ENCODE measurements at regions not wholly inside any gene's neighbourhood (a gene's known extent, or its start where the extent isn't known, plus 50 kb on each side); places are given as distances from the start of the nearest gene placed in this dataset.

DNA sequence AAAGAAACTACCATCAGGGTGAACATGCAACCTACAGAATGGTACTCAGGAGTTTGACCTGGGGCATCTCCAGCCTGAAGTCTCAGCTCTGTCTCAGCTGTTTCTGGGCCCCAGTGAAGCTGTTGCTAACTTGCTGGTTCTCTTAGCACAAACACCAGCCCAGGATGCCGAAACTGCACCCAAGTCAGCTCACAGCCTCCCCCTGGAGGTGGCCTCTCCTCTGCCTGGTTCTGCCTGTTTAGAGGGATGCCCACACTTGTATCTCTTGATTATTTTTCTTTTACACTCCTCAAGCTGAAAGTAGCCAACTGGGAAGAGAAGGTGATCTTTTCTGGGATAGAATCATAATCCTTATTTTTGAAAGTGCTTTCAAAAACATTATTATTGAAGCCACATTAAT, 289.0 kb upstream of the RASGRP1 start:
- DNase-seq (ENCODE audit: insufficient read length, low spot score): peak; percentile 2
- TF ChIP-seq POLR2A (IDR thresholded peaks at IDR 0.05; ENCODE audit: low read depth, low read length): no peak
- TF ChIP-seq POU2F2 (IDR thresholded peaks at IDR 0.05; ENCODE audit: low read depth, low read length): no peak
- no peak for TF ChIP-seq POLR2AphosphoS5 (IDR thresholded peaks at IDR 0.05; ENCODE audit: low read depth, low read length)
- no peak for TF ChIP-seq TAF1 (IDR thresholded peaks at IDR 0.05; ENCODE audit: low read depth, low read length)
- TF ChIP-seq SPI1 (IDR thresholded peaks at IDR 0.05; ENCODE audit: low read depth, low read length): no peak
- no peak for TF ChIP-seq PAX5 (IDR thresholded peaks at IDR 0.05; ENCODE audit: insufficient read depth, low read length, severe bottlenecking)
- FAIRE-seq: no peak

DNA sequence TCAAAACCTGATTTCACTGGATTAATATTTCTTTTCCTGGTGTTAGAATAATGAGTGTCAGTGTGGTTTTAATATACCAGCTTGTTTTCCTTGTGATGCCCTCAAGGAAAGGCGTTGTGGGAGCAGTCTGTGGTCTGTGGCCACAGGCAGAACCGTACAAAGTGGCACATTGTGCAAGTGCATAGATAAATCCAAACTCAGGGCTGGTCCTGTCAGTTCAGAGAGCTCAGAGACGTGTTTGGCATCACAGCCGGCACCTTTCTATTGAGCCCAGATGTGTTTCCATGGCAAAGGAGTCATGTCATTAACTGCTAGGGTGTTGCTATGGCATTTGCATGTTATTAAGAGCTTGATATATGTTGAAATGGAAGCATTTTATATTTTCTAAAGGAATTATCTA, 289.9 kb upstream of the RASGRP1 start:
- no peak for TF ChIP-seq SPI1 (IDR thresholded peaks at IDR 0.05; ENCODE audit: low read depth, low read length)
- TF ChIP-seq POU2F2 (IDR thresholded peaks at IDR 0.05; ENCODE audit: low read depth, low read length): no peak
- TF ChIP-seq TAF1 (IDR thresholded peaks at IDR 0.05; ENCODE audit: low read depth, low read length): no peak
- no peak for TF ChIP-seq PAX5 (IDR thresholded peaks at IDR 0.05; ENCODE audit: insufficient read depth, low read length, severe bottlenecking)
- TF ChIP-seq POLR2AphosphoS5 (IDR thresholded peaks at IDR 0.05; ENCODE audit: low read depth, low read length): no peak
- no peak for TF ChIP-seq POLR2A (IDR thresholded peaks at IDR 0.05; ENCODE audit: low read depth, low read length)
- FAIRE-seq (no peak), DNase-seq (ENCODE audit: insufficient read length, low spot score) (no peak)

DNA sequence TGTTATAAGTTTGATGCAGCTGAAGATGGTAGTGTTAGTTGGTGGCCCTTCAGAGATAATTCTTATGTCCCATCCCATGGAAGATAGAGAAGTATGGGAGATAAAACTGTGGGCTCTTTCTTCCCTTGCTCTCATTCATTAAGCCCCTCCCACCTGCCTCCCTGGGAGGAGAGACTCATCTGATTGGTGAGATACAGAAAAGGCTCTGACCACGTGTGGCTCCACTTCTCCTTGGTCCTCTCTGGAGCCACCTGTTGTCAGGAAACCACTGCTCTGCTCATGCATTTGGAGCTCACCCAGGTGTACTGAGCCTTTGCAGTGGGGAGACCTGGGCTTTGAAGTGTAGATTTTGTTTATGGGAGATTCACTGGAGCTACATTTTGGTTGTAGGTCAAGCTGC, 293.2 kb upstream of the RASGRP1 start:
- FAIRE-seq (no peak), DNase-seq (ENCODE audit: insufficient read length, low spot score) (no peak)
- TF ChIP-seq POLR2A (IDR thresholded peaks at IDR 0.05; ENCODE audit: low read depth, low read length) (no peak), POLR2AphosphoS5 (IDR thresholded peaks at IDR 0.05; ENCODE audit: low read depth, low read length) (no peak)

GRCh38 chr15:38859574-38859973, 295.0 kb upstream of the RASGRP1 start:
- no peak for FAIRE-seq
- DNase-seq (ENCODE audit: insufficient read length, low spot score): no peak
- TF ChIP-seq TAF1 (IDR thresholded peaks at IDR 0.05; ENCODE audit: low read depth, low read length) (no peak), SPI1 (IDR thresholded peaks at IDR 0.05; ENCODE audit: low read depth, low read length) (no peak), POLR2AphosphoS5 (IDR thresholded peaks at IDR 0.05; ENCODE audit: low read depth, low read length) (no peak), PAX5 (IDR thresholded peaks at IDR 0.05; ENCODE audit: insufficient read depth, low read length, severe bottlenecking) (no peak), POU2F2 (IDR thresholded peaks at IDR 0.05; ENCODE audit: low read depth, low read length) (no peak), POLR2A (IDR thresholded peaks at IDR 0.05; ENCODE audit: low read depth, low read length) (no peak)

DNA sequence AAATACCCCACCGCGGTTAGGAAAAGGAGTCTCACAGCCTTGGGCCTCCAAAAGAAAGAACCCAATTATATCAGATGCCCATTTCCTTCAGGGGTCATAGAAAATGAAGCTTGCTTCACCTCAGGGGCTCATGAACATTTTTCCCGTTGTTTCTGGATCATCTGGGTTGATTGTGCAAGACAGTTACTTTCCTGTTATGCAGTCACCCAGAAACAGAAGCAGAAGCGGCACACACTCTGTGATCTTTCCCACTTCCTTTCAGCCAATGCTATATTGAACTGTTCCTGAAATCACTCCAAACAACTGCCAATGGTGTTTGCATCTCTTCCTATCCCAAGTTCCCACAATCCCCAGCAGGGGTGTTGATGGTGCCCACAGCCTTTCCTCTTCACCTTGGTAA, 295.6 kb upstream of the RASGRP1 start:
- DNase-seq (ENCODE audit: insufficient read length, low spot score): no peak
- TF ChIP-seq TAF1 (IDR thresholded peaks at IDR 0.05; ENCODE audit: low read depth, low read length): no peak
- no peak for TF ChIP-seq PAX5 (IDR thresholded peaks at IDR 0.05; ENCODE audit: insufficient read depth, low read length, severe bottlenecking)
- TF ChIP-seq POU2F2 (IDR thresholded peaks at IDR 0.05; ENCODE audit: low read depth, low read length): no peak
- no peak for TF ChIP-seq POLR2AphosphoS5 (IDR thresholded peaks at IDR 0.05; ENCODE audit: low read depth, low read length)
- no peak for TF ChIP-seq SPI1 (IDR thresholded peaks at IDR 0.05; ENCODE audit: low read depth, low read length)
- no peak for TF ChIP-seq POLR2A (IDR thresholded peaks at IDR 0.05; ENCODE audit: low read depth, low read length)
- no peak for FAIRE-seq

DNA sequence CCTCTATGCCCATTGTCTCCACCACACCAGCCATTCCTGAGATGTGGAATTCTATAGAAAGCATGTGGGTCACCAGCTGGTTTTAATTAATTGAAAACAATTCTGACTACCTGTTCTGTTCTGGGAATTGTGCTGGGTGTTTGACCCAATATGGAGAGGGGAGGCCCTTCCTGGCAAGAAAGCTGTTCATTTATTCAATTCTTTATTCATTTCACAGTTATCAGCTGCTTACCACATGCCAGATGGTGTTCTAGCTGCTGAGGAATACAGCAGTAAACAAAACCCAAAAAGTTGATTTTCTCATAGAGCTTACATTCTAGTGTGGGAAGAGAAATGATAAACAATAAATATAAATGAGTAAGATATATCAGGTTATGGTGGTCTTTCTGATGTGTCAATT, 296.1 kb upstream of the RASGRP1 start:
- FAIRE-seq (no peak), DNase-seq (ENCODE audit: insufficient read length, low spot score) (no peak)
- TF ChIP-seq POU2F2 (IDR thresholded peaks at IDR 0.05; ENCODE audit: low read depth, low read length) (no peak), POLR2A (IDR thresholded peaks at IDR 0.05; ENCODE audit: low read depth, low read length) (no peak), TAF1 (IDR thresholded peaks at IDR 0.05; ENCODE audit: low read depth, low read length) (no peak), POLR2AphosphoS5 (IDR thresholded peaks at IDR 0.05; ENCODE audit: low read depth, low read length) (no peak), PAX5 (IDR thresholded peaks at IDR 0.05; ENCODE audit: insufficient read depth, low read length, severe bottlenecking) (no peak), SPI1 (IDR thresholded peaks at IDR 0.05; ENCODE audit: low read depth, low read length) (no peak)

GRCh38 chr15:38861108-38861507, 296.5 kb upstream of the RASGRP1 start:
- no peak for FAIRE-seq
- DNase-seq (ENCODE audit: insufficient read length, low spot score): no peak
- TF ChIP-seq PAX5 (IDR thresholded peaks at IDR 0.05; ENCODE audit: insufficient read depth, low read length, severe bottlenecking): no peak
- no peak for TF ChIP-seq SPI1 (IDR thresholded peaks at IDR 0.05; ENCODE audit: low read depth, low read length)
- no peak for TF ChIP-seq POLR2AphosphoS5 (IDR thresholded peaks at IDR 0.05; ENCODE audit: low read depth, low read length)
- no peak for TF ChIP-seq TAF1 (IDR thresholded peaks at IDR 0.05; ENCODE audit: low read depth, low read length)
- no peak for TF ChIP-seq POU2F2 (IDR thresholded peaks at IDR 0.05; ENCODE audit: low read depth, low read length)
- no peak for TF ChIP-seq POLR2A (IDR thresholded peaks at IDR 0.05; ENCODE audit: low read depth, low read length)

DNA sequence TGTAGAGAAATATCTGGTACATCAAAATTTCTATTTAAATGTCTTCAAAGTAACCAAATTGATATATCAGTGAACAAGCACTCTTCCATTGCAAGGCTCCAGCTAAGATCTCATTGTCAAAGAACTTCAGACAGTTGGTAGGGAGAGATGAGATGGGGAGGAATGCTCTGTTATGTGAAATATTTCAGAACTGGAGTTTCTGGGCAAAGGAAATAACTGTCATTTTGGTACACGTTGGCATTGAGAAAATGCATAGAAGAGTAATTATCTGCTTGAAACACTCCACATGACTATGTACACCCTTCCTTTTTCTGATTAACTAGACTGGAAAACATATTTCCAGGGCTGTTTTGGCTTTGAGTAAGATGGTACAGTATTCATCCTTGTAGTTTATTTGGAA, 297.5 kb upstream of the RASGRP1 start:
- DNase-seq (ENCODE audit: insufficient read length, low spot score) (no peak), FAIRE-seq (no peak)
- TF ChIP-seq POLR2AphosphoS5 (IDR thresholded peaks at IDR 0.05; ENCODE audit: low read depth, low read length) (no peak), POLR2A (IDR thresholded peaks at IDR 0.05; ENCODE audit: low read depth, low read length) (no peak)

DNA sequence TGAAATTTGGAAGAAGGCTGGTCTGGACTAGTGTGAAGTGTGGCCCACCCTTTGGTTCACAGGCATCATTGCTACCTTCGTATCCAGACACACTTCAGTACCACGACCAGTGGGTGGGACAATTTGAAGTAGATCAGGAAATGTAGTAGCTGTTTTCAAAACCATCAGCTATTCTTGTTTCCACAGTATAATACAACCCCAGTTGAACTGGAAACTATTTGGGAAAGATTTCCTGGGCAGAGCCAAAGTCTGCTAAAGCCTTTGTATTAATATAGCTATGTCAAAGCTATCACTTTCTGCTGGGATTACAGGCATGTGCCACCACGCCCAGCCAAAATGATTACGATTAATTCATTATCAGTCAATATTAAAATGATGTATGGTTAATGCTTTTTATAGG, 298.8 kb upstream of the RASGRP1 start:
- TF ChIP-seq POU2F2 (IDR thresholded peaks at IDR 0.05; ENCODE audit: low read depth, low read length) (no peak), PAX5 (IDR thresholded peaks at IDR 0.05; ENCODE audit: insufficient read depth, low read length, severe bottlenecking) (no peak), SPI1 (IDR thresholded peaks at IDR 0.05; ENCODE audit: low read depth, low read length) (no peak)
- DNase-seq (ENCODE audit: insufficient read length, low spot score): no peak
- no peak for FAIRE-seq

GRCh38 chr15:38864122-38864521, 299.5 kb upstream of the RASGRP1 start:
- DNase-seq (ENCODE audit: insufficient read length, low spot score) (no peak), FAIRE-seq (no peak)

More at GRCh38 chr15:38864122-38864521, 299.5 kb upstream of the RASGRP1 start:
- TF ChIP-seq POU2F2 (IDR thresholded peaks at IDR 0.05; ENCODE audit: low read depth, low read length) (no peak), PAX5 (IDR thresholded peaks at IDR 0.05; ENCODE audit: insufficient read depth, low read length, severe bottlenecking) (no peak), POLR2AphosphoS5 (IDR thresholded peaks at IDR 0.05; ENCODE audit: low read depth, low read length) (no peak), TAF1 (IDR thresholded peaks at IDR 0.05; ENCODE audit: low read depth, low read length) (no peak), SPI1 (IDR thresholded peaks at IDR 0.05; ENCODE audit: low read depth, low read length) (no peak), POLR2A (IDR thresholded peaks at IDR 0.05; ENCODE audit: low read depth, low read length) (no peak)
